Fibroblast of lung (primary cell): ENCODE measurements at regions not wholly inside any gene's neighbourhood (a gene's known extent, or its start where the extent isn't known, plus 50 kb on each side); places are given as distances from the start of the nearest gene placed in this dataset.

Experiments used
- DNase-seq, 2 donors: peaks; one replicate each; pipeline versions ENCODE4 v3.0.0 to v3.0.0-alpha.2; 2010; ENCODE audit warnings: low read depth in 2 of 2
- H2AFZ ChIP-seq: 2 replicates; pipeline ENCODE4 v1.5.1; 2012; ENCODE audit warnings: low read length, control low read depth, inconsistent platforms
- H3K27ac ChIP-seq: 2 replicates; pipeline ENCODE4 v1.5.1; 2011; ENCODE audit warnings: low read length, control low read depth; ENCODE audit not compliant: insufficient read depth
- H3K27me3 ChIP-seq: 2 replicates; pipeline ENCODE4 v1.5.1; 2011; ENCODE audit warnings: mild to moderate bottlenecking, low read length; ENCODE audit not compliant: control insufficient read depth, insufficient read depth
- H3K36me3 ChIP-seq: 2 replicates; pipeline ENCODE4 v1.5.1; 2011; ENCODE audit warnings: low read length; ENCODE audit not compliant: control insufficient read depth, insufficient read depth
- H3K4me1 ChIP-seq: 2 replicates; pipeline ENCODE4 v1.5.1; 2011; ENCODE audit warnings: low read length; ENCODE audit not compliant: control insufficient read depth, insufficient read depth; ENCODE audit errors: extremely low read depth
- H3K4me2 ChIP-seq: 2 replicates; pipeline ENCODE4 v1.5.1; 2011; ENCODE audit warnings: low read length, control low read depth; ENCODE audit not compliant: insufficient read depth; ENCODE audit errors: extremely low read depth
- H3K4me3 ChIP-seq, 4 experiments: fragments of 200-600 bp in 1 of 4; sonication (generic) in 1 of 4; replicated peaks in 1 of 4; 2 replicates each; pipeline ENCODE4 v1.5.1; 2011 to 2016; ENCODE audit warnings: low read length in 4 of 4, low read depth in 3 of 4, mild to moderate bottlenecking in 3 of 4, control low read depth in 2 of 4, inconsistent platforms in 1 of 4, mixed read lengths in 1 of 4; ENCODE audit not compliant: insufficient read depth in 1 of 4; ENCODE audit errors: control extremely low read depth in 1 of 4
- H3K79me2 ChIP-seq: 2 replicates; pipeline ENCODE4 v1.5.1; 2012; ENCODE audit warnings: mild to moderate bottlenecking, low read length, inconsistent platforms; ENCODE audit not compliant: control insufficient read depth, insufficient read depth
- H3K9ac ChIP-seq: 2 replicates; pipeline ENCODE4 v1.5.1; 2011; ENCODE audit warnings: mild to moderate bottlenecking, low read length, control low read depth; ENCODE audit not compliant: insufficient read depth
- H3K9me3 ChIP-seq: 2 replicates; pipeline ENCODE4 v1.5.1; 2012; ENCODE audit warnings: low read depth, low read length; ENCODE audit not compliant: control insufficient read depth, insufficient read depth
- H4K20me1 ChIP-seq: 2 replicates; pipeline ENCODE4 v1.5.1; 2011; ENCODE audit warnings: low read length; ENCODE audit not compliant: control insufficient read depth, insufficient read depth; ENCODE audit errors: extremely low read depth
- CTCF ChIP-seq, 2 donors: IDR thresholded peaks in 1 of 2; conservative IDR thresholded peaks in 1 of 2; 1 replicate in 1 of 2; 2 replicates in 1 of 2; pipeline ENCODE4 v1.5.1; 2011 to 2012; ENCODE audit warnings: low read length in 2 of 2, control low read depth in 1 of 2, inconsistent platforms in 1 of 2, low read depth in 1 of 2, mild to moderate bottlenecking in 1 of 2
- EZH2 ChIP-seq: IDR thresholded peaks from 2 replicates; pipeline ENCODE4 v1.5.1; 2012; ENCODE audit warnings: low read length, control low read depth, mild to moderate bottlenecking; ENCODE audit errors: missing control alignments

DNA sequence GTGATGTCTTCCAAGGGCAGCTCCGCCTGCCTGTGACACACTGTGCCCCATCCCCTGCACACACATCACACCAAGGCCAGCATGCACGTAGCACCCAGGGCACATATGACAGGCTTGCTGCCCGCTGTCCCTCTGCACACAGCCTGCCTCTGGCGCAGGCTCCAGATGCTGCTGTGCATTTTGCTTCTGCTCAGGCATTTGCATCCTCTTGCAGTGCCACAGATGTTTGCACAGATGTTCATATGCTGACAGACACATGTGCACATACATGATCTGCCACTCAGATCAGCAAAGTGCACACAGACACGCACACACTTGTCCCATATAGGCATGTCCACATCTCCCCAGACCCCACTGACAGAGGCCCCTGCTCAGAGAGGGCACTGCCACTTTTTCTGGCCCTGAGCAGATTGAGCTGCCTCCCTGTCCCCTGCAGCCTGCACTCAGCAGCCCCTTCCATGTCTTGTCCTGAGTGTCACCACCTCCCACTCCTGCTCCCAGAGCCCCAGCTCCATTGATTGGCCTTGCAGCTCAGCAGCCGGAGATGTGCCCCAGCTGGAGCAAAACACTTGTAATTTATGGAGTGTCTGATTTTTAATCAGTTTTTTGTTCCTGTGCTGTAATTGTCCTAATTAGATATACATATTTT, 115.1 kb upstream of the RPL38 start:
- no peak for TF ChIP-seq CTCF (conservative IDR thresholded peaks at IDR 0.05 in 1 of 2, IDR thresholded peaks at IDR 0.05 in 1 of 2; ENCODE audit: low read depth in 1 of 2, low read length in 2 of 2)
- TF ChIP-seq EZH2, result no peak
- H2AFZ ChIP-seq, result no peak overlapping the region
- H3K9ac ChIP-seq, result no peak overlapping the region
- no peaks in the 10 kb centered on the region for H3K27me3 ChIP-seq
- H3K4me2 ChIP-seq, result no peak overlapping the region
- no peaks in the 10 kb centered on the region for H3K4me1 ChIP-seq
- no peaks in the 10 kb centered on the region for H3K36me3 ChIP-seq
- no peak overlapping the region for H3K4me3 ChIP-seq
- no peak for DNase-seq
- H3K27ac ChIP-seq, result no peak overlapping the region
- no peaks in the 10 kb centered on the region for H3K9me3 ChIP-seq
- no peaks in the 10 kb centered on the region for H3K79me2 ChIP-seq
- H4K20me1 ChIP-seq, result no peaks in the 10 kb centered on the region

DNA sequence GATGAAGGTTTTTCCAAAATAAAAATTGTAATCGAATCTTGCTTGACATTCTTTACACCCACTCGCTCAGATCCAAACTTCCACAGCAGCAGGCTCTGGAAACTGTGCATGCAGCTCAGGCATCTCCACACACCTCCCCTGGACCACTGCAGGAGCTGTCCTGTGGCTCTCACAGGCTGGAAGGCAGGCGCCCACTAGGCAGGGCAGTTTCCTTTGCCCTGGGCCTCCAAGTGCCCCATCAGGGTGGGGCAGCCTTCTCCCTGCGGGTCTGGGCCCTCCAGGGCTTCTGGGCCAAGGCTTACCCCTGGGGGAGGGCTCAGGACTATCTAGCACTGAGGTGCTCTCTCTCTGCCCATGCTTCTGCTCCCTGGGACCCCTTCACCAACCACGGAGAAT, 114.5 kb upstream of the RPL38 start:
- H3K27me3 ChIP-seq, result no peaks in the 10 kb centered on the region
- no peaks in the 10 kb centered on the region for H4K20me1 ChIP-seq
- H3K27ac ChIP-seq, result no peak overlapping the region
- H2AFZ ChIP-seq, result no peak overlapping the region
- H3K9me3 ChIP-seq, result no peaks in the 10 kb centered on the region
- no peak overlapping the region for H3K9ac ChIP-seq
- H3K36me3 ChIP-seq, result no peaks in the 10 kb centered on the region
- no peak overlapping the region for H3K4me3 ChIP-seq
- no peaks in the 10 kb centered on the region for H3K79me2 ChIP-seq
- no peak for DNase-seq
- no peak overlapping the region for H3K4me2 ChIP-seq
- TF ChIP-seq EZH2 (no peak), CTCF (conservative IDR thresholded peaks at IDR 0.05 in 1 of 2, IDR thresholded peaks at IDR 0.05 in 1 of 2; ENCODE audit: low read depth in 1 of 2, low read length in 2 of 2) (no peak)
- H3K4me1 ChIP-seq, result no peaks in the 10 kb centered on the region

- Histone ChIP-seq H3K36me3 (no peaks in the 10 kb centered on the region), H4K20me1 (no peaks in the 10 kb centered on the region), H2AFZ (no peak overlapping the region), H3K9me3 (no peaks in the 10 kb centered on the region), H3K4me1 (no peaks in the 10 kb centered on the region), H3K27me3 (no peaks in the 10 kb centered on the region), H3K9ac (no peak overlapping the region), H3K4me3 (no peak overlapping the region), H3K4me2 (no peak overlapping the region), H3K79me2 (no peaks in the 10 kb centered on the region), H3K27ac (no peak overlapping the region)
- no peak for DNase-seq
- TF ChIP-seq CTCF (conservative IDR thresholded peaks at IDR 0.05 in 1 of 2, IDR thresholded peaks at IDR 0.05 in 1 of 2; ENCODE audit: low read depth in 1 of 2, low read length in 2 of 2) (no peak), EZH2 (no peak)
Observed at GRCh38 chr17:74089380-74089779, 114.1 kb upstream of the RPL38 start.
